DMS153 (cell line): ENCODE measurements at regions not wholly inside any gene's neighbourhood (a gene's known extent, or its start where the extent isn't known, plus 50 kb on each side); places are given as distances from the start of the nearest gene placed in this dataset.

Experiments used
- DNase-seq: peaks from one replicate; lab custom pipeline; 2025; lab: John Stamatoyannopoulos, UW

GRCh38 chr10:120372917-120373316 is 84.1 kb upstream of the PLPP4 start:
- DNase-seq = no peak

- DNase-seq = no peak
These were observed 81.4 kb upstream of the PLPP4 start for GRCh38 chr10:120375666-120376065.

GRCh38 chr10:120381931-120382330 is 75.1 kb upstream of the PLPP4 start:
- no peak for DNase-seq

GRCh38 chr10:120382360-120382759 is 74.7 kb upstream of the PLPP4 start:
- DNase-seq = no peak

GRCh38 chr10:120385992-120386391 is 71.0 kb upstream of the PLPP4 start:
- no peak for DNase-seq

GRCh38 chr10:120386896-120387295 is 70.1 kb upstream of the PLPP4 start:
- no peak for DNase-seq

GRCh38 chr10:120387326-120387725 is 69.7 kb upstream of the PLPP4 start:
- DNase-seq = no peak

GRCh38 chr10:120392245-120392644 is 64.8 kb upstream of the PLPP4 start:
- no peak for DNase-seq

GRCh38 chr10:120392671-120393079 is 64.4 kb upstream of the PLPP4 start:
- DNase-seq = peak; percentile 64

GRCh38 chr10:120394446-120394845 is 62.6 kb upstream of the PLPP4 start:
- DNase-seq = peak; percentile 19

- no peak for DNase-seq
These were observed 60.8 kb upstream of the PLPP4 start for GRCh38 chr10:120396228-120396627.

GRCh38 chr10:120398180-120398579 is 58.8 kb upstream of the PLPP4 start:
- no peak for DNase-seq

GRCh38 chr10:120400601-120401000 is 56.4 kb upstream of the PLPP4 start:
- no peak for DNase-seq

GRCh38 chr10:120402147-120402766 is 54.8 kb upstream of the PLPP4 start:
- no peak for DNase-seq

GRCh38 chr10:120403109-120403508 is 53.9 kb upstream of the PLPP4 start:
- DNase-seq = no peak

GRCh38 chr10:120406376-120406775 is 50.7 kb upstream of the PLPP4 start:
- DNase-seq = no peak
